H9 (cell line): ENCODE measurements at regions not wholly inside any gene's neighbourhood (a gene's known extent, or its start where the extent isn't known, plus 50 kb on each side); places are given as distances from the start of the nearest gene placed in this dataset.

ENCODE experiments used
- DNase-seq: peaks from one replicate; pipeline ENCODE4 v3.0.0-alpha.2; 2017
- H2AFZ ChIP-seq: one replicate; pipeline ENCODE4 v1.6.1; 2013; ENCODE audit warnings: mild to moderate bottlenecking, low read length, control low read depth, moderate library complexity
- H2AK5ac ChIP-seq: 2 replicates; pipeline ENCODE4 v1.6.1; 2013; ENCODE audit warnings: low read length, control low read depth, mixed read lengths; ENCODE audit not compliant: insufficient read length
- H2BK120ac ChIP-seq: one replicate; pipeline ENCODE4 v1.6.1; 2013; ENCODE audit warnings: low read depth, mild to moderate bottlenecking, low read length, control low read depth, inconsistent platforms; ENCODE audit not compliant: poor library complexity, severe bottlenecking
- H2BK12ac ChIP-seq: 2 replicates; pipeline ENCODE4 v1.6.1; 2013; ENCODE audit warnings: low read length, control low read depth, mixed read lengths, low read depth; ENCODE audit not compliant: insufficient read length
- H2BK15ac ChIP-seq: 2 replicates; pipeline ENCODE4 v1.6.1; 2013; ENCODE audit warnings: low read depth, low read length, control low read depth
- H2BK20ac ChIP-seq: one replicate; pipeline ENCODE4 v1.6.1; 2013; ENCODE audit warnings: low read depth, mild to moderate bottlenecking, low read length, control low read depth, inconsistent platforms; ENCODE audit not compliant: poor library complexity, severe bottlenecking
- H2BK5ac ChIP-seq: 2 replicates; pipeline ENCODE4 v1.6.1; 2013; ENCODE audit warnings: low read length, control low read depth, mixed read lengths; ENCODE audit not compliant: insufficient read length
- H3K14ac ChIP-seq: 2 replicates; pipeline ENCODE4 v1.6.1; 2013; ENCODE audit warnings: low read length, control low read depth; ENCODE audit not compliant: insufficient read depth
- H3K18ac ChIP-seq: 2 replicates; pipeline ENCODE4 v1.6.1; 2013; ENCODE audit warnings: low read depth, mild to moderate bottlenecking, mixed read lengths, low read length, control low read depth; ENCODE audit not compliant: insufficient read length
- H3K23ac ChIP-seq: 2 replicates; pipeline ENCODE4 v1.6.1; 2013; ENCODE audit warnings: low read length, control low read depth, mixed read lengths, low read depth; ENCODE audit not compliant: insufficient read length
- H3K23me2 ChIP-seq: 2 replicates; pipeline ENCODE4 v1.6.1; 2013; ENCODE audit warnings: low read depth, mild to moderate bottlenecking, mixed read lengths, low read length, control low read depth; ENCODE audit not compliant: insufficient read length, poor library complexity, severe bottlenecking
- H3K27ac ChIP-seq: 2 replicates; pipeline ENCODE4 v1.5.1; 2013; ENCODE audit warnings: low read length, control low read depth, mixed read lengths, low read depth; ENCODE audit not compliant: insufficient read length
- H3K27me3 ChIP-seq: 2 replicates; pipeline ENCODE4 v1.6.1; 2013; ENCODE audit warnings: low read length, control low read depth, inconsistent platforms; ENCODE audit not compliant: insufficient read depth
- H3K4ac ChIP-seq: 2 replicates; pipeline ENCODE4 v1.6.1; 2013; ENCODE audit warnings: low read depth, mild to moderate bottlenecking, control low read depth, inconsistent platforms, low read length, moderate library complexity
- H3K4me1 ChIP-seq: 2 replicates; pipeline ENCODE4 v1.6.1; 2013; ENCODE audit warnings: low read length, control low read depth, inconsistent platforms; ENCODE audit not compliant: insufficient read depth
- H3K4me2 ChIP-seq: 2 replicates; pipeline ENCODE4 v1.6.1; 2013; ENCODE audit warnings: low read length, control low read depth, mixed read lengths; ENCODE audit not compliant: insufficient read length, insufficient read depth
- H3K56ac ChIP-seq: 2 replicates; pipeline ENCODE4 v1.6.1; 2013; ENCODE audit warnings: low read depth, mild to moderate bottlenecking, mixed read lengths, low read length, control low read depth; ENCODE audit not compliant: insufficient read length
- H3K79me1 ChIP-seq: 2 replicates; pipeline ENCODE4 v1.6.1; 2013; ENCODE audit warnings: low read depth, mild to moderate bottlenecking, moderate library complexity, low read length, control low read depth, inconsistent platforms; ENCODE audit not compliant: insufficient read depth, poor library complexity, severe bottlenecking
- H3K79me2 ChIP-seq: 2 replicates; pipeline ENCODE4 v1.6.1; 2013; ENCODE audit warnings: low read length, control low read depth, inconsistent platforms; ENCODE audit not compliant: insufficient read depth
- H3K9ac ChIP-seq: 2 replicates; pipeline ENCODE4 v1.6.1; 2013; ENCODE audit warnings: low read length, control low read depth, mixed read lengths; ENCODE audit not compliant: insufficient read length; ENCODE audit errors: extremely low read depth
- H3K9me3 ChIP-seq: one replicate; pipeline ENCODE4 v1.6.1; 2013; ENCODE audit warnings: low read depth, low read length, inconsistent platforms; ENCODE audit not compliant: control insufficient read depth
- H3T11ph ChIP-seq: one replicate; pipeline ENCODE4 v1.6.1; 2013; ENCODE audit warnings: mild to moderate bottlenecking, low read length, control low read depth, inconsistent platforms
- H4K20me1 ChIP-seq: one replicate; pipeline ENCODE4 v1.6.1; 2013; ENCODE audit not compliant: control insufficient read depth, insufficient read length, insufficient read depth
- H4K5ac ChIP-seq: 2 replicates; pipeline ENCODE4 v1.6.1; 2013; ENCODE audit warnings: low read depth, mild to moderate bottlenecking, mixed read lengths, low read length, control low read depth; ENCODE audit not compliant: insufficient read length
- H4K8ac ChIP-seq: replicated peaks from 2 replicates; pipeline ENCODE4 v1.6.1; 2013; ENCODE audit warnings: low read length, control low read depth, mixed read lengths, low read depth; ENCODE audit not compliant: insufficient read length
- H4K91ac ChIP-seq: 2 replicates; pipeline ENCODE4 v1.6.1; 2013; ENCODE audit warnings: low read depth, mild to moderate bottlenecking, moderate library complexity, mixed read lengths, low read length, control low read depth; ENCODE audit not compliant: insufficient read length
- H3K27ac Mint-ChIP-seq, 3 experiments: 2 replicates in 2 of 3; 3 replicates in 1 of 3; pipeline ENCODE4 v1.8.0; 2020 to 2021; ENCODE audit warnings: mixed read lengths in 3 of 3, mild to moderate bottlenecking in 1 of 3, moderate library complexity in 1 of 3
- H3K27me3 Mint-ChIP-seq: 2 replicates; pipeline ENCODE4 v1.8.0; 2021; ENCODE audit warnings: low read depth, mild to moderate bottlenecking, moderate library complexity, mixed read lengths
- H3K36me3 Mint-ChIP-seq, 3 experiments: 2 replicates in 2 of 3; 3 replicates in 1 of 3; pipeline ENCODE4 v1.8.0; 2020 to 2021; ENCODE audit warnings: low read depth in 3 of 3, mixed read lengths in 3 of 3; ENCODE audit not compliant: insufficient read depth in 1 of 3
- H3K4me1 Mint-ChIP-seq, 2 experiments: 2 replicates each; pipeline ENCODE4 v1.8.0; 2020; ENCODE audit warnings: mixed read lengths in 2 of 2
- H3K4me3 Mint-ChIP-seq, 2 experiments: 2 replicates in 1 of 2; 3 replicates in 1 of 2; pipeline ENCODE4 v1.8.0; 2020 to 2021; ENCODE audit warnings: mild to moderate bottlenecking in 2 of 2, mixed read lengths in 2 of 2, moderate library complexity in 1 of 2
- H3K9me3 Mint-ChIP-seq, 2 experiments: 2 replicates in 1 of 2; 3 replicates in 1 of 2; pipeline ENCODE4 v1.8.0; 2020; ENCODE audit warnings: mild to moderate bottlenecking in 2 of 2, mixed read lengths in 2 of 2, moderate library complexity in 1 of 2
- WGBS: extraction: QIAGEN DNeasy Blood & Tissue Kit; methylation state at CpG from one replicate; pipeline ENCODE4 v1.1.7; 2013; ENCODE audit warnings: missing lambda C conversion rate, low lambda C conversion rate, mixed read lengths; ENCODE audit not compliant: insufficient read length; ENCODE audit errors: extremely low coverage; 5-methylcytosine and 5-hydroxymethylcytosine counted together
- TF ChIP-seq, protein P1 (sequence below): fragments of 200-600 bp; sonication (generic); conservative IDR thresholded peaks from 3 replicates; pipeline ENCODE4 v1.8.0; 2021; ENCODE audit warnings: antibody characterized with exemption, mild to moderate bottlenecking

DNA sequence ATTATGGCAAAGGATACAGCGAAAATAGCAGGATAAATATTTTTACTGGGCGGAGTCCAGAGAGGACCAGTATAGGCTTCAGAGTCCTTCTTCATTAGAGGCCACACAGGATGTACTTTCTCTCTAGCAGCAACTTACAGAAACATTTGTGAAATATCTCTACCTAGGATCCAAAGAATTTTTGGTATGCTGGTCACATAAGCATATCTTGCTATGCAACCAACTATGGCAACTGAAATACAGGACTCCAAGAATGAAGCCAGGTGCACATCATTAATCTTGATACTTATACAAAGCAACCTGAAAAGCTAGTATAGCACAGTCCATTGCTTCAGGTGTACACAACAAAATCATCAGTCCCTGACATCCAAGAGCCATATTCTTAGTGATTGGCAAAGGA is 59.1 kb upstream of the NABP1 start:
- Histone ChIP-seq H2BK20ac (no peak overlapping the region), H3K27ac (no peak overlapping the region), H3K79me1 (no peaks in the 10 kb centered on the region), H3K18ac (no peak overlapping the region), H4K91ac (no peak overlapping the region), H3K14ac (no peak overlapping the region), H3K27me3 (no peaks in the 10 kb centered on the region), H4K8ac (no peak overlapping the region), H2BK5ac (no peak overlapping the region), H2BK15ac (no peak overlapping the region), H3K4me2 (no peak overlapping the region), H3K79me2 (no peaks in the 10 kb centered on the region), H3K23ac (no peak overlapping the region), H2AK5ac (no peak overlapping the region), H3K9ac (no peak overlapping the region), H3K9me3 (no peaks in the 10 kb centered on the region), H2AFZ (no peak overlapping the region), H3K4me1 (no peaks in the 10 kb centered on the region), H2BK120ac (no peak overlapping the region), H3T11ph (no peak overlapping the region), H2BK12ac (no peak overlapping the region), H3K56ac (no peak overlapping the region), H3K4ac (no peak overlapping the region), H3K23me2 (no peaks in the 10 kb centered on the region), H4K20me1 (no peaks in the 10 kb centered on the region), H4K5ac (no peak overlapping the region)
- no peak overlapping the region for H3K27ac Mint-ChIP-seq
- H3K4me3 Mint-ChIP-seq: no peak overlapping the region
- H3K36me3 Mint-ChIP-seq: no peaks in the 10 kb centered on the region
- TF ChIP-seq, protein P1, sequence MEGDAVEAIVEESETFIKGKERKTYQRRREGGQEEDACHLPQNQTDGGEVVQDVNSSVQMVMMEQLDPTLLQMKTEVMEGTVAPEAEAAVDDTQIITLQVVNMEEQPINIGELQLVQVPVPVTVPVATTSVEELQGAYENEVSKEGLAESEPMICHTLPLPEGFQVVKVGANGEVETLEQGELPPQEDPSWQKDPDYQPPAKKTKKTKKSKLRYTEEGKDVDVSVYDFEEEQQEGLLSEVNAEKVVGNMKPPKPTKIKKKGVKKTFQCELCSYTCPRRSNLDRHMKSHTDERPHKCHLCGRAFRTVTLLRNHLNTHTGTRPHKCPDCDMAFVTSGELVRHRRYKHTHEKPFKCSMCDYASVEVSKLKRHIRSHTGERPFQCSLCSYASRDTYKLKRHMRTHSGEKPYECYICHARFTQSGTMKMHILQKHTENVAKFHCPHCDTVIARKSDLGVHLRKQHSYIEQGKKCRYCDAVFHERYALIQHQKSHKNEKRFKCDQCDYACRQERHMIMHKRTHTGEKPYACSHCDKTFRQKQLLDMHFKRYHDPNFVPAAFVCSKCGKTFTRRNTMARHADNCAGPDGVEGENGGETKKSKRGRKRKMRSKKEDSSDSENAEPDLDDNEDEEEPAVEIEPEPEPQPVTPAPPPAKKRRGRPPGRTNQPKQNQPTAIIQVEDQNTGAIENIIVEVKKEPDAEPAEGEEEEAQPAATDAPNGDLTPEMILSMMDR: no peak
- H3K27me3 Mint-ChIP-seq: no peaks in the 10 kb centered on the region
- H3K9me3 Mint-ChIP-seq: no peaks in the 10 kb centered on the region
- whole genome bisulfite sequencing: no CpG with 5 or more reads among the region's 2 CpGs
- no peak for DNase-seq
- H3K4me1 Mint-ChIP-seq: no peaks in the 10 kb centered on the region
